Esophagus muscularis mucosa (tissue), 4 donors: ENCODE measurements at regions not wholly inside any gene's neighbourhood (a gene's known extent, or its start where the extent isn't known, plus 50 kb on each side); places are given as distances from the start of the nearest gene placed in this dataset.

Experiments used
- CTCF ChIP-seq, 3 experiments: fragments of 200-600 bp in 2 of 3; fragments of 450-650 bp in 1 of 3; sonication (generic) in 2 of 3; IDR thresholded peaks; one replicate each; pipeline ENCODE4 v1.5.1; 2017 to 2019; ENCODE audit warnings: antibody characterized with exemption in 3 of 3, mild to moderate bottlenecking in 2 of 3, moderate library complexity in 1 of 3
- EP300 ChIP-seq: sonication (generic); formaldehyde crosslinking; IDR thresholded peaks from one replicate; pipeline ENCODE4 v1.6.1; 2017; ENCODE audit warnings: antibody characterized with exemption
- POLR2A ChIP-seq: fragments of 450-650 bp; IDR thresholded peaks from one replicate; pipeline ENCODE4 v1.6.1; 2017; ENCODE audit warnings: antibody characterized with exemption, moderate library complexity, mild to moderate bottlenecking, low read depth

- no peak for TF ChIP-seq CTCF (IDR thresholded peaks at IDR 0.05)
- no peak for TF ChIP-seq POLR2A
- no peak for TF ChIP-seq EP300
Observed at GRCh38 chr5:61649971-61650370, 317.9 kb downstream of the ZSWIM6 start.
